Astrocyte (in vitro differentiated cells and primary cell): ENCODE measurements at regions not wholly inside any gene's neighbourhood (a gene's known extent, or its start where the extent isn't known, plus 50 kb on each side); places are given as distances from the start of the nearest gene placed in this dataset.

ENCODE experiments used
- EZH2 ChIP-seq: IDR thresholded peaks from 2 replicates; pipeline ENCODE4 v1.6.1; 2012; ENCODE audit warnings: mild to moderate bottlenecking, low read length, inconsistent platforms; ENCODE audit not compliant: insufficient read depth
- TF ChIP-seq, protein P1 (sequence below): IDR thresholded peaks from 2 replicates; pipeline ENCODE4 v1.5.1; 2011; ENCODE audit warnings: low read depth, mild to moderate bottlenecking, inconsistent platforms, low read length, moderate library complexity; ENCODE audit not compliant: insufficient read depth

DNA sequence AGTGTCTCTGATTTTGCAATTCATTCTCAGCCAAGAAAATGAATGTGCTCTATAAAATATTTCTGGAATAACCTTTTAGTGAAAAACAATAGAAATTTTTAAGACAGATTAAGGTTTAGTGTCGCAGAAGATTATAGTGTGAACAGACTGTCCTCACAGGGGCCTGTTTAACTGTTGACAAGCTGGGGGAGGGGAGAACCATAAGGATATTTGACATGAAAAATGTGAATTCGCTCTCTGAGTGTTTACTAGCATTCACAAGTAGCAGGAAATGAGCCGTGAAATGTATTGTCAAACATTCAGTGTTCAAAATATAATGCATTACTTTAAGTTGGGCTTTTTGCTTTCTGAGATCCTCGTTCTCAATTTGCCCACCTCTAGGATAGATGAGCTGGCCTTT is 134.8 kb upstream of the TSHZ2 start:
- TF ChIP-seq, protein P1, sequence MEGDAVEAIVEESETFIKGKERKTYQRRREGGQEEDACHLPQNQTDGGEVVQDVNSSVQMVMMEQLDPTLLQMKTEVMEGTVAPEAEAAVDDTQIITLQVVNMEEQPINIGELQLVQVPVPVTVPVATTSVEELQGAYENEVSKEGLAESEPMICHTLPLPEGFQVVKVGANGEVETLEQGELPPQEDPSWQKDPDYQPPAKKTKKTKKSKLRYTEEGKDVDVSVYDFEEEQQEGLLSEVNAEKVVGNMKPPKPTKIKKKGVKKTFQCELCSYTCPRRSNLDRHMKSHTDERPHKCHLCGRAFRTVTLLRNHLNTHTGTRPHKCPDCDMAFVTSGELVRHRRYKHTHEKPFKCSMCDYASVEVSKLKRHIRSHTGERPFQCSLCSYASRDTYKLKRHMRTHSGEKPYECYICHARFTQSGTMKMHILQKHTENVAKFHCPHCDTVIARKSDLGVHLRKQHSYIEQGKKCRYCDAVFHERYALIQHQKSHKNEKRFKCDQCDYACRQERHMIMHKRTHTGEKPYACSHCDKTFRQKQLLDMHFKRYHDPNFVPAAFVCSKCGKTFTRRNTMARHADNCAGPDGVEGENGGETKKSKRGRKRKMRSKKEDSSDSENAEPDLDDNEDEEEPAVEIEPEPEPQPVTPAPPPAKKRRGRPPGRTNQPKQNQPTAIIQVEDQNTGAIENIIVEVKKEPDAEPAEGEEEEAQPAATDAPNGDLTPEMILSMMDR: no peak
- TF ChIP-seq EZH2: no peak
